K562 (cell line): ENCODE measurements at regions not wholly inside any gene's neighbourhood (a gene's known extent, or its start where the extent isn't known, plus 50 kb on each side); places are given as distances from the start of the nearest gene placed in this dataset.
A peak's percentile ranks its signal among the peaks of the same experiment; 100 is the strongest.

Experiments
- ATAC-seq: fragments of 200-7000 bp; cut with Tn5 transposase; 3 replicates; pipeline ENCODE4 v1.9.1; 2020; ENCODE audit warnings: moderate library complexity
- BruUV-seq: library from RNA; stranded (reverse); fragments of 400-500 nt; replicated peaks from 2 replicates; lab custom pipeline; 2021; lab: Mats Ljungman, UMichigan
- CTCF ChIA-PET: fragments of 300-600 bp; formaldehyde crosslinking; extraction: SDS; loops from one replicate; lab custom pipeline; 2021; ENCODE audit warnings: low intra/inter-chr PET ratio; lab: Yijun Ruan, JAX
- POLR2A ChIA-PET: fragments of 300-600, 350-650 bp; sonication (Branson Sonifier 250); formaldehyde crosslinking; extraction: SDS; loops from one replicate; lab custom pipeline; 2021; ENCODE audit warnings: antibody characterized with exemption, inconsistent platforms; lab: Yijun Ruan, JAX
- DNase-seq, 4 experiments: peaks; one replicate each; pipeline versions ENCODE4 v3.0.0 to v3.0.0-alpha.2; 2011 to 2018; ENCODE audit warnings: low spot score in 3 of 4, mixed read lengths in 3 of 4; ENCODE audit errors: extremely low read depth in 1 of 4
- FAIRE-seq: peaks from 2 replicates; lab custom pipeline; 2011; peaks lifted over from hg19 to GRCh38; lab: Jason Lieb, UNC
- H2AFZ ChIP-seq: 2 replicates; pipeline ENCODE4 v1.6.0; 2011; ENCODE audit warnings: low read depth, low read length, control low read depth, inconsistent platforms
- H3K27ac ChIP-seq: fragments of 200-600 bp; 3 replicates; pipeline ENCODE4 v1.8.0; 2011; ENCODE audit warnings: low read depth, mild to moderate bottlenecking, control low read depth, inconsistent platforms, low read length, moderate library complexity, mixed read lengths; ENCODE audit errors: extremely low read depth
- H3K27me3 ChIP-seq, 2 experiments: fragments of 300-600 bp in 1 of 2; 2 replicates in 1 of 2; 3 replicates in 1 of 2; pipeline versions ENCODE4 v1.6.0 to v1.8.0; 2011; ENCODE audit warnings: inconsistent platforms in 2 of 2, low read length in 2 of 2, mild to moderate bottlenecking in 1 of 2, mixed read lengths in 1 of 2, moderate library complexity in 1 of 2; ENCODE audit not compliant: control insufficient read depth in 2 of 2, insufficient read depth in 2 of 2
- H3K36me3 ChIP-seq: fragments of 300-600 bp; 3 replicates; pipeline ENCODE4 v1.8.0; 2011; ENCODE audit warnings: mild to moderate bottlenecking, low read length, inconsistent platforms; ENCODE audit not compliant: control insufficient read depth, insufficient read depth
- H3K4me1 ChIP-seq, 2 experiments: fragments of 200-600 bp in 1 of 2; replicated peaks in 1 of 2; 2 replicates in 1 of 2; 3 replicates in 1 of 2; pipeline versions ENCODE4 v1.5.1 to v1.8.0; 2011; ENCODE audit warnings: inconsistent platforms in 2 of 2, low read length in 2 of 2, mild to moderate bottlenecking in 1 of 2, mixed read lengths in 1 of 2, moderate library complexity in 1 of 2; ENCODE audit not compliant: control insufficient read depth in 2 of 2, insufficient read depth in 2 of 2
- H3K4me2 ChIP-seq: 2 replicates; pipeline ENCODE4 v1.6.1; 2011; ENCODE audit warnings: low read length, control low read depth, inconsistent platforms, mixed read lengths; ENCODE audit not compliant: insufficient read depth
- H3K4me3 ChIP-seq: fragments of 200-600 bp; sonication (generic), shearing (Covaris generic); 2 replicates; pipeline ENCODE4 v1.5.1; 2016; ENCODE audit warnings: control low read depth, inconsistent platforms
- H3K79me2 ChIP-seq: fragments of 200-600 bp; 3 replicates; pipeline ENCODE4 v1.8.0; 2011; ENCODE audit warnings: low read length, inconsistent platforms; ENCODE audit not compliant: control insufficient read depth, insufficient read depth
- H3K9ac ChIP-seq, 2 experiments: 2 replicates each; pipeline versions ENCODE4 v1.6.0 to v1.6.1; 2011; ENCODE audit warnings: low read depth in 2 of 2, low read length in 2 of 2, control low read depth in 1 of 2, inconsistent platforms in 1 of 2, mild to moderate bottlenecking in 1 of 2, mixed read lengths in 1 of 2; ENCODE audit not compliant: insufficient read depth in 1 of 2
- H3K9me1 ChIP-seq: one replicate; pipeline ENCODE4 v1.6.0; 2011; ENCODE audit warnings: inconsistent platforms, mild to moderate bottlenecking, low read length, moderate library complexity; ENCODE audit not compliant: control insufficient read depth, insufficient read depth
- H3K9me3 ChIP-seq: replicated peaks from 2 replicates; pipeline ENCODE4 v1.5.1; 2011; ENCODE audit warnings: low read depth, low read length, inconsistent platforms; ENCODE audit not compliant: control insufficient read depth, insufficient read depth
- H4K20me1 ChIP-seq: replicated peaks from 2 replicates; pipeline ENCODE4 v1.6.1; 2011; ENCODE audit warnings: low read length, inconsistent platforms, mixed read lengths; ENCODE audit not compliant: control insufficient read depth, insufficient read depth
- EGR1 ChIP-seq: fragments of 450-650 bp; conservative IDR thresholded peaks from 2 replicates; pipeline ENCODE4 v1.6.1; 2017; ENCODE audit warnings: mild to moderate bottlenecking
- FOXK1 ChIP-seq: sonication (generic); formaldehyde crosslinking; IDR thresholded peaks from 2 replicates; pipeline ENCODE4 v1.8.0; 2022; ENCODE audit warnings: missing genetic modification reagents, mild to moderate bottlenecking, borderline replicate concordance
- RHOXF2B ChIP-seq: fragments of 250-450 bp; sonication (Bioruptor Pico); conservative IDR thresholded peaks from 2 replicates; pipeline ENCODE4 v1.5.1; 2021
- TAF15 ChIP-seq: fragments of 200-400 bp; formaldehyde crosslinking; IDR thresholded peaks from 2 replicates; pipeline ENCODE4 v1.6.1; 2017; ENCODE audit warnings: mild to moderate bottlenecking, low read depth, low read length, moderate library complexity
- THRA ChIP-seq: fragments of 450-650 bp; IDR thresholded peaks from 2 replicates; pipeline ENCODE4 v1.6.1; 2017; ENCODE audit warnings: mild to moderate bottlenecking, moderate library complexity
- WGBS: fragments of 100-300 bp; shearing (Covaris generic); methylation state at CpG from one replicate; pipeline ENCODE4 v1.1.6; 2016; ENCODE audit warnings: low coverage, mixed read lengths; ENCODE audit not compliant: insufficient coverage; ENCODE audit errors: missing lambda C conversion rate; 5-methylcytosine and 5-hydroxymethylcytosine counted together
- in situ Hi-C: fragments of 300-500 bp; cut with MboI; formaldehyde crosslinking; loops from 4 replicates; pipeline ENCODE4 v1.15.0; 2018; ENCODE audit warnings: inconsistent platforms, mixed read lengths
- intact Hi-C: fragments of 100-400 bp; cut with micrococcal nuclease; formaldehyde crosslinking; loops from 2 replicates; pipeline ENCODE4 v1.14.2; 2022
- TF ChIP-seq, protein P1 (sequence below): fragments of 250-450 bp; sonication (Bioruptor Pico); IDR thresholded peaks from 2 replicates; pipeline ENCODE4 v1.5.0; 2021; ENCODE audit warnings: mild to moderate bottlenecking, borderline replicate concordance

DNA sequence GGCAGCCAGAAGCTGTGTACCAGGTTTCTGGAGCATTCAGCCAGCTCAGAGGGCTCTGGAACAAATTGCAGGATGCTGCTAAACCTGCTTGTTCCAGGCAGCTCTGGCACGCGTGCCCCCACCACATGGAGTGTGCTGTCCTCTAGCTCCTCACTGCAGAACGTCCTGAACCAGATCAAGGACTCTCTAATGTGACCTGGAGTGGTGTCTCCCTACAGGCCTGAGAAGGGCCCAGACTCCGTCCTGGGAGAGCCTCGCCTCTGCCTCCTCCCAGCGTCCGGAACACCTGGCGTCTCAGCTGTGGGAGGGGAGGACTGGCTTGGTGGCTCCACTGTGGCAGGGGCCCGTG, 115.6 kb upstream of the GPC1 start (continued):
- TF ChIP-seq FOXK1 (CRISPR knock-in tag) (no peak), THRA (no peak), TAF15 (no peak)
- TF ChIP-seq, protein P1, sequence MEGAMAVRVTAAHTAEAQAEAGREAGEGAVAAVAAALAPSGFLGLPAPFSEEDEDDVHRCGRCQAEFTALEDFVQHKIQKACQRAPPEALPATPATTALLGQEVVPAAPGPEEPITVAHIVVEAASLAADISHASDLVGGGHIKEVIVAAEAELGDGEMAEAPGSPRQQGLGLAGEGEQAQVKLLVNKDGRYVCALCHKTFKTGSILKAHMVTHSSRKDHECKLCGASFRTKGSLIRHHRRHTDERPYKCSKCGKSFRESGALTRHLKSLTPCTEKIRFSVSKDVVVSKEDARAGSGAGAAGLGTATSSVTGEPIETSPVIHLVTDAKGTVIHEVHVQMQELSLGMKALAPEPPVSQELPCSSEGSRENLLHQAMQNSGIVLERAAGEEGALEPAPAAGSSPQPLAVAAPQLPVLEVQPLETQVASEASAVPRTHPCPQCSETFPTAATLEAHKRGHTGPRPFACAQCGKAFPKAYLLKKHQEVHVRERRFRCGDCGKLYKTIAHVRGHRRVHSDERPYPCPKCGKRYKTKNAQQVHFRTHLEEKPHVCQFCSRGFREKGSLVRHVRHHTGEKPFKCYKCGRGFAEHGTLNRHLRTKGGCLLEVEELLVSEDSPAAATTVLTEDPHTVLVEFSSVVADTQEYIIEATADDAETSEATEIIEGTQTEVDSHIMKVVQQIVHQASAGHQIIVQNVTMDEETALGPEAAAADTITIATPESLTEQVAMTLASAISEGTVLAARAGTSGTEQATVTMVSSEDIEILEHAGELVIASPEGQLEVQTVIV, result no peak

GRCh38 chr2:240320204-240320993, 115.1 kb upstream of the GPC1 start:
- Histone ChIP-seq H3K27ac (no peak overlapping the region), H3K79me2 (no peaks in the 10 kb centered on the region), H3K4me1 (no peaks in the 10 kb centered on the region; a peak in 2 of 5 replicates), H3K4me3 (no peak overlapping the region), H3K9me3 (no peaks in the 10 kb centered on the region), H3K27me3 (peaks cover 8 to 55% of the 10 kb centered on the region in 2 experiments; a peak in 4 of 5 replicates), H3K9ac (no peak overlapping the region), H3K9me1 (no peaks in the 10 kb centered on the region), H3K4me2 (no peak overlapping the region), H3K36me3 (no peaks in the 10 kb centered on the region)
- DNase-seq, result peak in 3 of 4 experiments; percentile 14 to 38 (median 22)
- no TSS peak for BruUV-seq
- POLR2A ChIA-PET, result interaction anchor here (0.6 to 1.1 kb wide), 2 partner anchors 69 to 196 kb away, joined by 3 read pairs; no protein-coding TSS in a partner anchor
- in situ Hi-C loops (no loop called here), intact Hi-C loops (no loop called here)
- TF ChIP-seq EGR1 (peak; percentile 68), RHOXF2B (CRISPR knock-in tag) (no peak)
- TF ChIP-seq, all 486 proteins: peak for 1
- FAIRE-seq (no peak), ATAC-seq (no peak)
- WGBS, result under 1% methylated on average over 18 of the region's 25 CpGs
- CTCF ChIA-PET, result no interaction called here
- Histone ChIP-seq H4K20me1 (0 out of 2 replicates have a peak, but pooled peaks cover 3% of the 10 kb centered on the region), H2AFZ (no peak overlapping the region)
